Fibroblast of peridontal ligament (primary cell): ENCODE measurements at regions not wholly inside any gene's neighbourhood (a gene's known extent, or its start where the extent isn't known, plus 50 kb on each side); places are given as distances from the start of the nearest gene placed in this dataset.

Experiments
- DNase-seq: peaks from one replicate; pipeline ENCODE4 v3.0.0-alpha.2; 2010; ENCODE audit errors: extremely low read depth

DNA sequence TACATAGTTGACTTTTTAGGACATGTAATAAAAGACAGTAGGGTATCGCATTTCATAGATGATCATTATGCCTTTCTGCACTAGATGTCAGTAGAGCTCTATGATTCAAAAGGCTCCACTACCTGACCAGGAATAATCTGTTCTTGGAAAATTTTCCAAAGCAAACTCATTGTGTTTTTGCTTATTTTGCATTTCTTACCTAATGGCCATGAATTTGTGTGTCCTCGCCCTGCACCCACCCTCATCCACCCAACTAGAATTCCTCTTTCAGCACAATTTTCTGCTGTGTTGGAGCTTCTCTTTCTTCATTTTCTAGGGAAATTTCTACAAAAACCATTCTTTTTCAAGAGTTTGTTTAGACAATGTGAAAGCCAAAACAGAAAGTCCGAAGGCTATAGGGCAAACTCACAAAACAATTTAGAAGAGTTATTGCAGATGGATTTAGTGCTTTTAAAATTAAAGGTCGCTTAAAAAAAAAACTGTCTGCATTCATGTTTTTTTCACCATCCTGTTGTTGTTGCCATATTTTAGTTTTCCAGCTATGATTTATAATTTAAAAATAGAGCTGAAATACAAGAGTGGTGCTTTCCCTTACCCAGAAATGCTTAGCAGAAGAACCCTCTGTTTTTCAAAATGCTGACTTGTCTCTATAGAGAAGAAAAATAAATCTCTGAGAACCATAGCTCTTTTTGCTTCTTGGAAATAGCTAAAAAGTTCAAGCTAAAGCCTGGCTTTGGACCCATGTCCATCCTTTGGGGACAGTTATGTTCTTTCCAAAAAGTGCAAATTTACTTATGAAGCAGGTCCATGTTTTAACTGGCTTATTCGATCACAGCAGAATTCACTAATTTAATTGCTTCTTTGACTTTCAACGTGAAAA, 183.7 kb downstream of the SPATA18 start:
- peak; percentile 72 for DNase-seq

DNA sequence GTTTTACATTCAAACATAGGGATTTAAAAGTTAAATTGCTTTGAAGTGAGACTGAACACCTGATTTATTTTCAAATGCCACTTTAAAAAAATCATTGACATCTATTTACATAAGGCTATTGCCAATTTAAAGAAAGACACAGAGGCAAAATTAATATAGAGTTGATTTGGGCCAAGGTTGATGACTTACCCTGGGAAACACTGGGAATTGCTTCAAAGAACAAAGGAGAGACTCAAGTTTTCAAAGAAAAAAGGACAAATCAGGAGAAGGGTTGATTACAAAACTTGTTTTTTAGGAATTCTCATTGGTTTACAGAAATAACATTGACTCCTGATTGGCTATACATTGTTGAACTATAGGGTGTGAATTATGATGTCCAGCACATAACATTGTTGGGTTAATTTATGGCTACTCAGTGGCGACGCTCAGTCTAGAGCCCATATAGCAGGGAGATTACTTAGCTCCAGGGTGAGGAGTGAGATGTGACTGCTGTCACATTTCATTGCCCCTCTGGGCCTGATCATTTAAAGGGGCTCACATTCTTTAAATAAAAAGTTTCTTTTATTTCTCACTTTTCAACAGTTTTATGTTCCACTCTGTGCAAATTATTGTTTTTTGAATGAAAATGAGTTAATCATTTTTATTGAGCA, 184.6 kb downstream of the SPATA18 start:
- DNase-seq = no peak

DNA sequence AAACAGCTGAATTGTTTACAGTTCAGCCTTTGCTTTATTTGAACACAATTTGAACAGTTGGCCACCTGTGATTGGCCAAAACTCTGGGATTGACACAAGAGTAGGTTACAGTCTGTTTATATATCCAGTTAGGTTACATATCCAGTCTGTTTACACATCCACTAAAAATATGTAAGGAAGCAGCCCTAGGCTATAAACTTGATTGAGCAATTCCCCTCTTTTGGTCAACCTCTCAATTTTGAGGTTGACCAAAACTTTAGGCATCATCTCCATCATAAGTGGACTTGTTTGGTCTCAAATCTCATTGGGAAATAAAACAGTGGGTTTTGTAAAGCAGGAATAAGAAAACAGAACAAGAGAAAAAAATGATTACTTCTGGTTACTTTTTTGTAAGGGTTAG, 190.8 kb downstream of the SPATA18 start:
- peak; percentile 51 for DNase-seq

DNA sequence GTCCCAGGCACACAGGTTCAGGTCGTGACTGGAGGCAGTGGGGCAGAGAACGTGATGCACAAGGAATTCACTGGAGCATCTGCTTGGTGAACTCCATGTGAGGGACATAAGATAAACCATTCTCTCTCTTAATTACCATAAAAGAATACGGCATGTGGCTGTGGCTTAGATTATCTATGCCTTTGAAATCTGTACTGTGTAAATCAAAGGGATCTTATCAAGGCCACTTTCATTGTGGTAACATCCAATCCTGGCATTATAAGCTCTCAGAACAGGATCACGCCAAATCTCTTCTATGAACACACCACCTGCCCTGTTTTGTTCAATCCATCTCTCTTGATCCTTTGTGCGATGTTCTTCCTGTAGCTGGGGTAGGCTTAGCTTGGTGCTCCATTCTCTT, 192.3 kb downstream of the SPATA18 start:
- no peak for DNase-seq

DNA sequence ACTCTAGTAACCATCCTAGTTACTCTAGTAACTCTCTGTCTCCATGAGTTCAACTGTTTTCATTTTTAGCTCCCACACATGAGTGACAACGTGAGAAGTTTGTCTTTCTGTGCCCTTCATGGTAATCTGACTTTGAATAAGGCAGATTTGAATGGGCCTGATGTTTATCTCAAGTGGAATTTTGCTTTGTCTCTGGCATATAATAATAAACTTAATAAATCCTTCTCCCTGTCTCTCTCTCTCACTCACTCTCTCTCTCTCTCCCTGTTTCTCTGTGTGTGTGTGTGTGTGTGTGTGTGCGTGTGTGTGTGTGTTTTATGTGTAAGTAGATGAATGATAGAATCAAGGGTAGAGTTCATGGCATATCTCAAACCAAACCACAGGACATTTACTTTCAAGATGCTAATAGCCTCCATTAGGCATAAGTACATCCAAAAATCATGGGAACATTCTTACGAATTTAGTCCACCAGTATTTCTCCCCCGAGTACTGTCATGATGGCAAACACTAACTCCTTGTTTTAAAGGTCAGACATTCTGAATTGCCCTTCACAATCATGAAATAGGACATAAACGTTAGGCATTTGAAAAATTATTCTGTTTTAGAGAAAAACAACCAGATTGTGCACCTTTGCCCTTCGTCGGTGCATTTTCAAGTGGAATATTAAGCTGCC, 193.1 kb downstream of the SPATA18 start:
- no peak for DNase-seq

DNA sequence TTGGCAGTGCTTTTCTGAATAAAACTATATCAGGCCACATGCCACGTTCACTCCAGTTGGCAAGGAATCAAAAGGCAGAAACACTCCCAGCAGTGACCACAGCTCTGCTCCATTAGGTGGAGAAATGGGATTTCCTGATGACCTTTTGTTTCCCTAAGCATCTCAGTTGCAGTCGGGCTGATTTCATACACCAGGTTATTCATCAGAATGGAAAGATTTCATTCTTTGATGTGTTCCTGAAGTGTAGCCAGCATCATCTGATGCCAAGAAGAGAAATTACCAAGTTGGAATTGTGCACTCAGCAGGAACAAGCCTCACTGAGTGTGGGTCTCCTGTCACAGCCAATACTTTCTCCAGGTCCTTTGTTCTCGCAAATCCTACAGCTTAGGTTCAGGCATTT, 193.7 kb downstream of the SPATA18 start:
- no peak for DNase-seq

DNA sequence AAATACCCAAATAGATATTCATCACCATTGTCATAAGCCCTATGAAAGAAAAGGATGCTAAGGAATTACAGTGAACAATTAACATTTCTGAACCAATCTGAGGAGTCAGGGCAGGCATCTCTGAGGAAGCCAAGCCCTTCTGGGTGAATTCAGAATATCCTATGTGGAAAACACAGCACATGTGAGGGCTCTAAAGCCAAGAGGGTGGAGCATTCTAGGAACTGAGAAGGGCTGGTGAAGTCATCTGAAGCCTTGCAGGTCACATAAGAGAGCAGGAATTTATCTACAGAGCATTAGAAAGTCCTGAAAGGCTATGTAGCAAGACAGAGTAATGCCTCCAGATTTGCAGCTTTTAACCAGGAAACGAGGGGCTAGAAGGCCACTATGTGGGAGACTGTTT, 195.7 kb downstream of the SPATA18 start:
- no peak for DNase-seq

DNA sequence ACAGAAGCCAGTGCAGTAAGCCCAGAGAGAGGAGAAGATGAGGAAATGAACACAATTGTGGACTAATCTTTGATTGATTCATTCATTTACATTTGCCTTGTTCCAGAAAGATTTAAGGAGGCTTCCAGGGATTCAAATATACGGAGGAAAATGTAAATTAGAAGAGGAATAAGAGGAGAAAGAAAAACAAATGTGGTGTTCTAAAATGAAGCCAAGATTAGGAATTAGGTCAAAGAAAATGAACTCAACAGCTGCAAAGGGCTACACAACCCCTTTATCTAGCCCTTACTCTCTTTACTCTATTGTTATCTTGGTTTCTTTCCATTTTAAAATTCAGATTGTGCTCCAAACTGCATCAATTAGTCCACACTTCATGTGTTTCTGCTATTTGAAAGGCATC, 196.8 kb downstream of the SPATA18 start:
- DNase-seq = no peak

DNA sequence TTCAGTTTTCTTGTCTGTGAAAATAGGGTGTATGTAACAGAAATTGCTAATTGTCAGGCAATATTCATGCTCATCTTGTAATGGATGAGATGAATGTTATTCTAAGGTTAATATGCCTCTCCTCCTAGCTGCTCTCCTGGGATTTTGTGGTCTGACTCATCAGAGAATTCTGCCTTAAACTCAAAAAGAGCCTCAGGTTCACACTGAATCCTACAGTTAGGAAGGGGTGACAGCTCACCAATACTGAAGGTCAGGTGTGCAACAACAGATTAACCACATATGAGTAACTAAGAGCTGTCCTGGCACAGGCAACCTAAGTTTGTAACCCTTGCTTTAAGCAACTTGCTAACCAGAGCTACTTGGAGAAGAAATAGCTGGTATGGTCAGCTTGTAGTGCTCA, 197.7 kb downstream of the SPATA18 start:
- DNase-seq = peak; percentile 7

DNA sequence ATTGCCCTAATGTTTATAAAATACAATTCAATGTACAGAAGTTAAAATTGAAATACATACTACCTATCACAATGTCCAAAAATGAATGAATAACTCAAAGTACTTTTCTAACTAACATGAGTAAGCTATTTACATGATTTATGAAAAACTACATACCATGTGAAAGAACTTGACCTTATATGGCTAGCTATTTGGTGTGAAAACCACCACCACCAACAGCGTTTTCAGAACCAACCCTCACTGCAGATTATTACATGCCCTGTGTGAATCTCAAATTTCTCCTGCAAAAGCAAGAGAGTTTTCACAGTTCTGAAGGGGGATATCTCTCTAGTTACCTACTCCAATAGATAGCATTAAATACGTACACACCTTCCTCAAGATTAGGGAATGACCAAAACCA, 198.5 kb downstream of the SPATA18 start:
- DNase-seq = no peak

DNA sequence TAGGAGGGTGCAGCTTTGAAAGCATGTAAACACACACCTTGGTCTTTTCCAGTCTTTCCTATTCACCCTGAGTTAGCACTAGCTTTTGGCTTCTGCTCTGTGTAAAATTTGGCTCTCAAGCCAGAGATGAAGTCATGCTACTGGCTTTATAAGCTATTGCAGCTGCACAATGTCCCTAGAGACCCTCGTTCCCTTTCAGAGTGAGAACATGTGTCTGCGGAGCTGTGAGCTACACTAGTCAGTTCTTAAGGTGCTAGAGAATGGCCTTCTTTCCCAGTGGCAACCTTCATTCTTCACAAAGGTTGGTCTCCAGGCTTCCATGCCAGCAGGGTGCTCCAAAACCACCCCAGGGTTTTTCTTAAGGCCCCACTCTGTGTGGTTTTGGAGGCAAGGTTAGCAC, 199.1 kb downstream of the SPATA18 start:
- DNase-seq = peak; percentile 63

DNA sequence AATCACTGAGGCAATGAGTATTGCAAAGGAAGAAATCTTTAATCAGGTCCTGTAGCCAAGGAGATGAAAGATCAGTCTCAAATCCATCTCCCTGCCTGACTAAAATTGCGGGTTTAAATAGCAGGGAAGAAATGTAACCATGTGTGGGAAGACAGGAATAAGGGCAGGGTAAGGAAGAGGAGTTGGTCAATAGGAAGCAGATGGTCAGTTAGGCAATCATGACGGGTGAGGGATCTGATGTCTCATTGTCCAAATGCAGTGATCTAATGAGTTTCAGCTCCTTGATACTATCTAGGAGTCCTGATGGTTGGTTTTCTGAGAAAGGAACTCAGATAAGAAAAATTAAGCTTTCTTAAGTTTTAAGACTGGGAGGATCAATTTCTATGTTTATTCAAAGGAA, 200.8 kb downstream of the SPATA18 start:
- peak; percentile 8 for DNase-seq

DNA sequence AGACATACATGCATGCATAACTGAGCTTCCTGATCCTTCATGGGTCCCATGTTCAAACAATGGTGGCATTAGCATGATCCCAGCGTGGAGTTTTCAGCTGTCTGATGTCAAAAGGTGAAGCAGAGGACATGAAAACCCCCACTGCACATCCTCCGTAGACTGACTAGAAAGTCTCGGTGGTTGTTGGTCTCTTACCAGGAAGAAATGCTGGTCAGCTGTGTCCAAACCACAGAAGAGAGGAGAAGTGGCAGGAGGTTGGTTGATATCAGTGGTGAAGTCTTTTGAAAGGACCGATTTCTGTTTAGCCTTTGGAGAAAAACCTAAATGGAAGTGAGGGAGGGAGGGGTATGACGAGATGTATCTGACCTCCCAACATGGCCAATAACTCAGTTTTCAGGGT, 201.9 kb downstream of the SPATA18 start:
- DNase-seq = no peak

DNA sequence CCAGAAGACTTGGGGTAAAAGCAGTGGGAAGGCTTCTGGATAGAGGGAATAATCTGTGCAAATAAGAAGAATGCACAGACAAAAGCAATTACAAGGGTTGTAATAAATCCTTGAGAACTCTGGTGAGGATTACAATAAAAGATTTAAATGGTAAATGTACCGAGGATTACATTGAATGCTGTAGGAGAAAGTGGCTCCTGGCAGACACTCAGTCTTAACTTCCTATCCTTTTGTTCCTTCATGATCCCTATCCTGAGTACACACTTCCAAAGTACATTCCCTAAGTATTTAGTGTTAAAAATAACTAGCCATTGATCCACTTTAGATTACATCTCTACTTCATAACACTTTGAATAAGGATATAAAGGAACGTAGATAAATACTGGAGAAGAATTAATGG, 205.4 kb downstream of the SPATA18 start:
- no peak for DNase-seq

DNA sequence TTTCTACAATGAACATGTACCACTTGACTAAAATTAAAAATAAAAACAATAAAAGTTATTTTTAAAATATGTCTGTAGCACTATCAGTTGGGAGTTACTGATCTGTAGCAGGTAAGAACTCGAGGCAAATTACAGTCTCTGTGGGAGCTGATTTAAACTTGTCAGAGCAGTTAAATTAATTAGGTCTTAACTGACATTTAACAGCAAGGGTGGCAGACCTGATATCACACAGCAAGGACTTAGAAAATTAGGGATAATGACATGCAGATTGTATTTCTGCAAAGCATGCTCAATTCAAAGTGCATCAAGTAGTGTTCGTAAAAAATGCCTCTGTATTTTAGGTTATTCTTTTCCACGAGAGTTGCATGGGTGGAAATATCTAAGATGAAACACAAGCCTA, 208.9 kb downstream of the SPATA18 start:
- no peak for DNase-seq

DNA sequence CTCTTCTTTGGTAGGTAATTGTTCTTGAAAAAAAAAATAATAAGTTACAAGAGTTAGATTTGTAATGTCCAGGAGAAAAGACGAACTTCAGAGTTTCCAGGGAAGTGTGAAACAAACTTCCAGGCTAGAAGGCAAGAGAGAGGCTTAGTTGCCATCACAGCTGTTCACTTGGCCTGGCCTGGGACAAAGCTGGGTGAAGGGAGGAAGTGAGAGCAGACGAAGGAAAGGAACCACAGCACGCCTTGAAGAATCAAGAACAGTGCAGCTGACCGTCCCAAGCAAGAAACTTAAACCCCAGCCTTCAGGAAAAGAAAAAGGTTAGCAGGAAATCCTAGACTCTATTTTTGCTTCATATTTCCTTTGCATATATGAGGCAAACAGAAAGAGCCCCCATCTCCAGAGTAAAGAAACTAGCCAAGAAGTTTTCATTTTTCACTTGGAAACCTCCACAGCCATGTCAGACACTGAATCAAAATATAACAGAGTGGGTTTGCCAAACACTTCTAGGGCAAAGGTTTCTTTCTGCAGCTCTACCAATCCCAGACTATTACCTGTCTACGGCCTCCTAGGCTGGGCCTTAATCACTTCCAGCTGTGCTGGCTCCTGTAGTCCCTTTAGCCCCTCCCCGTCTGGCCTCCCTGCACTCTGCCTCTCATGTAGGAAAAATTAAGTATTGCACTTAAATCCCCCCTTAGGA, 209.6 kb downstream of the SPATA18 start:
- DNase-seq = no peak

DNA sequence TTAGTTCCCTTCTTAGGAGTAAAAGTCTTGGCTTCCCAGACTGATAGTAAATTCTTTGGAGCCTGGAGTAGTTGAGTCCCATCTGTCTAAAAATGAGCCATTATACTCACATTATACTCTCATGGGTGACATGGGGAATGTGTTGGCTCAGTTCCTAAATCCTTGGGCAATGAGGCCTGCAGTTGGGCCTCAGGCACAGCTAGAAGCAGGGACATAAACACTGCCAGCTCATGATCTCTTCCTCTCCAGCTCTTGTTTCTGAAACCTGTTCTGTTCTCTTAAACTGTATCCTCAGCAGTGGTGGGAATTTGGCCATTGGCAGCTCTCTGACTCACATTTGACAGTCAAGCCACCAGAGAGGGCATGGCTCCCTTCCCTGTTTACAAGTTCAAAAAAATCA, 212.5 kb downstream of the SPATA18 start:
- DNase-seq = no peak

DNA sequence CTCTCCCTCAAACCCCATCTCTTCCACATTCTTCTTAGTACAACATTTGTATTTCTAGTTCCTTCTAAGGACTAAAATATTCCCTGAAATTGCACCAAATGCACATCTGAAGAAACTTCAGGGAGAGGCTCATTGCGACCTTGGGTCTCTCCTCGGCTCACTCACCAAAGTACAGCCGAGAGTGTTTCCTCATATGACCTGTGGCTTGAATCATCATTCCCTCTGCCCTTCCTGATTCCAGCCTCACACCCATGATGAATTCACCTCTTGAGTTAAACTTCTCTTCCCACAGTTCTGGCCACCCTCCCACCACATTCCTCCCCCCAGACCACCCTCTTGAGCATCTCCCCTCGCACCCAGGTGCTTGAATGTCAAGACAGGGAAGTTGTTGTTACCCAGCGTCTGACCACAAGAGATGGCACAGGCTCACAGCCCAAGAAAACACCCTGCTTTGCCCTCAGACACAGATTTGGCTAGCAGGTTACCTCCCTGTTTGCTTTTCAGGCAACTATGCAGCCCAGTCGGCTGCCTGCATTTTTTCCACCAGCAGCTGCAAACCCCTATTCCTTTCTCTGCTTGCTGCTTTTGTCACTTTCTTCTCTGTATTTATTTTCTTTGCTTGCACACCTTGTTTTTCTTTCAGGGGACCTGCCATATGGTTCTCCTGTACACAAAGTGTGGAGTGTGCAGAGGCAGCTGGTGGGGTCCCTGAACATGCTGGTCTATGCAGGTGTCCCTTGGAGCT, 214.8 kb downstream of the SPATA18 start:
- DNase-seq = no peak

DNA sequence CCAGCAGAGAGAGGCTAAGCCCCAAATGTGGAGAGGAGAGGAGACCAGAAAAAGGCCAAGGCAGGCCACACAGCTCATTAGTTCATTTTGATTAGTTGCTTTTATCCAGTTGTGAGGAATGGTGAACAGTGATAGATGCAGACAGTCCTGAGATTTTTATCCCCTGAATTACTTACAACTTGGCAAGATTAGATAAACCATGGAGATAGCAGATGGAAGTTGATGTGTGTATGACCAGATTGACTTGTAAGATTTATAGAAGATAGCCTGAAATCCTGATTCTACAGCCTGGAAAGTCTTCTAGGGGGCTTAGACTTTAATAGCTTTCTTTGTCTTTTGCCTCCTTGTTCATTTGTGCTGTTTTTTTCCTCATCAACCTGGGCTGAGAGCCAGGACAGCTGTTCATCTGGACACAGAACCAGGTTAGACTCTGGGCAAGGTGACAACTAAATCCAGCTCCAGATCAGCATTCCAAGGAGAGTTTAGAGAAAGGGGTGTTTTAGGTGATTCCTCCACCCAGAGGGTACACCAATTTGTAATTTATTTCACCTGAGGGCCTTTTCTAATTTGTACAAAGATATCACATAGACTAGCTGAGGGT, 215.5 kb downstream of the SPATA18 start:
- no peak for DNase-seq

DNA sequence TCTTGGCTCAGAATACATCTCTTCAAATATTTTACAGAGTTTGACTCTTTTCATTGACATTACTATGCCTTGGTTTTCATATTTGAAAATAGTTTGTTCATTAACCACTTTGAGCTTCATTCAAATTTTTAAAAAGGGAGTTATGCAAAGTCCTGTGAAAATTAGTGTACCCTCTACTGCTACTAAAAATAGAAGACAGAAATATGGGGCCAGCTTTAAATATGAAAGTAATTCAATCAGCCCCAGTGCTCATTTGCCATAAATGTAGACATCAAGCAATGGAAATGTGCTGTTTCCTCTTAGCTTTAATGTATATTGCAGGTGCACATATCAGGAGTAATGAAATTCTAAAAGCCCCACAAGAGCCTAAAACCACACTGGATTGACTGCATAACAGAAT, 218.7 kb downstream of the SPATA18 start:
- DNase-seq = no peak

DNA sequence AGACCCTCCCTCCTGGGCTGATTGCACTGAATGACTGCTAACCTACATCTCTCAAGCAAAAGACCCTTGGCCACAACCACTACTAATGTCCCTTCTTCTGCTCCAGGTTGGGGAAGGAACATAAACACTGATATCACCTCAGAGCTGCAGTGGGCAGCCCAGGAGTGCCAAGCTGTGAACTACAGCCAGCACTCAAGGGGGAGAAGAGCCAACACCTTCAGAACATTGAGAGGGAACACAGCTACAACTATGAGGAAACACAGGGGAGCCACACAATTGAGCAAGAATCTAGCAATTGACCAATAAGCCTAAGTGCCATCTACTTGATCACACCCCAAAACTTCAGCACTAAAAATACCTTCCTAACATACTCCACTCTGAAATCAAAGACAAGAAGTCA, 222.8 kb downstream of the SPATA18 start:
- no peak for DNase-seq
